IPS-20b (cell line): ENCODE measurements at regions not wholly inside any gene's neighbourhood (a gene's known extent, or its start where the extent isn't known, plus 50 kb on each side); places are given as distances from the start of the nearest gene placed in this dataset.
"Not testable (repeated sequence)": the region's sequence is repeated elsewhere in the genome, so short reads cannot be mapped to it uniquely, and the experiment has no call there.

Experiments used
- H3K27ac ChIP-seq: one replicate; pipeline ENCODE4 v1.5.1; 2013; ENCODE audit warnings: low read length
- H3K27me3 ChIP-seq: 2 replicates; pipeline ENCODE4 v1.6.1; 2013; ENCODE audit warnings: mild to moderate bottlenecking, low read length, inconsistent platforms; ENCODE audit not compliant: insufficient read depth
- H3K36me3 ChIP-seq: 2 replicates; pipeline ENCODE4 v1.6.1; 2013; ENCODE audit warnings: low read depth, mild to moderate bottlenecking, inconsistent platforms, low read length, moderate library complexity; ENCODE audit not compliant: insufficient read depth
- H3K4me1 ChIP-seq: 2 replicates; pipeline ENCODE4 v1.6.1; 2013; ENCODE audit warnings: mild to moderate bottlenecking, control low read depth, inconsistent platforms, low read length, moderate library complexity; ENCODE audit not compliant: insufficient read depth
- H3K4me3 ChIP-seq: 2 replicates; pipeline ENCODE4 v1.5.1; 2013; ENCODE audit warnings: mild to moderate bottlenecking, low read length, inconsistent platforms
- H3K9ac ChIP-seq: 2 replicates; pipeline ENCODE4 v1.6.1; 2013; ENCODE audit warnings: low read depth, mild to moderate bottlenecking, inconsistent platforms, low read length, moderate library complexity
- H3K9me3 ChIP-seq: 2 replicates; pipeline ENCODE4 v1.6.1; 2013; ENCODE audit warnings: mild to moderate bottlenecking, low read depth, low read length, inconsistent platforms; ENCODE audit not compliant: insufficient read depth

DNA sequence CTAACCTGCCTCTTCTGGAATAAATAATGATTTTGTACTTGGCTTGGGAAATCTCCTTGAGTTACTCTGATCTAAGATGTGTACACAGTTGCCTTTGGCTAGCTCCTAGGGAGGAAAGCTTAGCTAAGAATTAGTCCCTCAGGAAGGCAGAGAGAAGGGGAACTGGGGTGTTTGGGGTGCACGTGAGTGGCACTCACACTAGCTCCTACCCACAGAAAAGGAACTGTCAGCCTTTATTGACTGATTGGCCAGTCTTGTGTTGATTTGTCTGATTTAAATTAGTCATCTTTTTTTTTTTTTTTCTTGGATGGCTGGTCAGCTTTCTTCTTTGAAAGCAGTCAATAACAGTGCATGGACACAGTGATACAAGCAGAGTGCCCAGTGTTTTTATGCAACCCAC, 107.7 kb downstream of the DMRT2 start:
- Histone ChIP-seq H3K9me3 (no peaks in the 10 kb centered on the region), H3K9ac (no peak overlapping the region), H3K4me3 (no peak overlapping the region), H3K27me3 (no peaks in the 10 kb centered on the region), H3K4me1 (no peaks in the 10 kb centered on the region), H3K36me3 (no peaks in the 10 kb centered on the region), H3K27ac (no peak overlapping the region)

DNA sequence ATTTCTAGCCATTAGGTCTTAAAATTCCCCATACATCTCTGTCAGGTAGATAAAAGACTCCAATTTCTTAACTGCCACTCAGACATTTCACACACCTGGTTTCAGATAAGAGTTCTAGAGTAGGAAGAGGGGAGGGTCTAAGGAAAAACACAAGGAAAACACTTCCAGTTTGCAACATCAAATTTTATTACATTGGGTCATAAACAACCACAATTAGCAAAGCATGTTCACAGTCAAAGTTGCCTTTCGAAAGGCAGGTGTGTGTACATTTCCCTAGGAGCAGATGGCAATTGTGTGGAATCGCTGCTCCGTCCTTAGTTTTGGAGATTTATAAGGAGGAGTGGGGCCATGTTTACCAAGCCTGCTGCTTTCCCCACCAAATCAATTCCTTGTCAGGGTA, 120.8 kb downstream of the DMRT2 start:
- no peaks in the 10 kb centered on the region for H3K4me1 ChIP-seq
- H3K36me3 ChIP-seq: no peaks in the 10 kb centered on the region
- H3K27me3 ChIP-seq: no peaks in the 10 kb centered on the region
- peaks cover 7% of the 10 kb centered on the region; the same call in 1 of the 2 replicates for H3K9me3 ChIP-seq
- H3K4me3 ChIP-seq: no peak overlapping the region
- H3K9ac ChIP-seq: no peak overlapping the region
- no peak overlapping the region for H3K27ac ChIP-seq

DNA sequence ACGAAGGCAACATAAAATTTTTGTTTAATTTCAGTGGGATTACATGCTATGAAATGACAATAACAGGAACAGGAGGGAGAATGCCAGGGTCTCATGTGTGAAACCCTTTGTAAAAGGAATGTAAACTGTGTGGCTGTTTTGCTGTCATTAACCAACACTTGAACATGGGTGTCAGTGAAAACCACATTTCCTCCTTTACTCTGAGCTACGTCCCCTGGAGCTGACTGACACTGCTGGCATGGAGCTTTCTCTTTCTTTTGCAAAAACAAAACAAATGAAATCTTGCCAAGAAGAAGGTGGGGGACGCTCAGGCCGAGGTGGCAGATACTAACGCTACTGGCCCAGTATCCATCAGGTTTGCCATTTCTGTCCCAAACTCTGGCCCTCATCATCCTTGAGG, 121.4 kb downstream of the DMRT2 start:
- Histone ChIP-seq H3K4me3 (no peak overlapping the region), H3K9me3 (peaks cover 7% of the 10 kb centered on the region; the same call in 1 of the 2 replicates), H3K36me3 (no peaks in the 10 kb centered on the region), H3K27me3 (no peaks in the 10 kb centered on the region), H3K9ac (no peak overlapping the region), H3K4me1 (no peaks in the 10 kb centered on the region), H3K27ac (no peak overlapping the region)

DNA sequence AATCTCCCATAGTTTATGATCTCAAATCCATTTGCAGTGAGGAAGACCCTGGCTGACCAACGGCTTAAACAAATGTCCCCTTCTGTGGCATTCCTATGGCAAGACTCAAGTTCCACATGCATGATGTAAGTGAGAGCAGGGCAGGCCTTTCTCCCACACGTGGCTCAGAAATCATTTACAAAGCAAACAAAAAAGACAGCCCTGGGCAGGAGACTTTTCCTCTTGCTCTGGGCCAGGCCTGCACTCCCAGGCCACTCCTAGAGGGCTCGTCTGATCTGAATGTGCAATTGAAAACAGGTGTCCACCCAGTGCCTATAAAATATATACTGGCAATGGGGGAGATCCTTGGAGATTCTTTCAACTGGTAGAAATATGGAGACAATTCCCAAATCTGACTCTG, 123.1 kb downstream of the DMRT2 start:
- no peak overlapping the region for H3K4me3 ChIP-seq
- H3K9ac ChIP-seq: no peak overlapping the region
- no peaks in the 10 kb centered on the region for H3K4me1 ChIP-seq
- no peaks in the 10 kb centered on the region for H3K36me3 ChIP-seq
- H3K27ac ChIP-seq: no peak overlapping the region
- no peaks in the 10 kb centered on the region for H3K27me3 ChIP-seq
- H3K9me3 ChIP-seq: peaks cover 4% of the 10 kb centered on the region; the same call in 1 of the 2 replicates

GRCh38 chr9:1173993-1174392, 123.8 kb downstream of the DMRT2 start:
- H3K27me3 ChIP-seq: no peaks in the 10 kb centered on the region
- H3K27ac ChIP-seq: no peak overlapping the region
- no peaks in the 10 kb centered on the region for H3K36me3 ChIP-seq
- no peaks in the 10 kb centered on the region for H3K4me1 ChIP-seq
- no peak overlapping the region for H3K9ac ChIP-seq
- no peaks in the 10 kb centered on the region for H3K9me3 ChIP-seq
- no peak overlapping the region for H3K4me3 ChIP-seq

GRCh38 chr9:1179366-1179765, 129.2 kb downstream of the DMRT2 start:
- no peaks in the 10 kb centered on the region for H3K9me3 ChIP-seq
- H3K4me1 ChIP-seq: no peaks in the 10 kb centered on the region

GRCh38 chr9:1184146-1184545, 134.0 kb downstream of the DMRT2 start:
- Histone ChIP-seq H3K36me3 (no peaks in the 10 kb centered on the region), H3K27me3 (no peaks in the 10 kb centered on the region), H3K27ac (no peak overlapping the region), H3K4me3 (no peak overlapping the region), H3K9me3 (peaks cover 17% of the 10 kb centered on the region), H3K4me1 (no peaks in the 10 kb centered on the region), H3K9ac (no peak overlapping the region)

More at GRCh38 chr9:1179366-1179765, 129.2 kb downstream of the DMRT2 start:
- H3K9ac ChIP-seq: no peak overlapping the region
- H3K4me3 ChIP-seq: no peak overlapping the region
- no peaks in the 10 kb centered on the region for H3K36me3 ChIP-seq
- H3K27me3 ChIP-seq: no peaks in the 10 kb centered on the region
- no peak overlapping the region for H3K27ac ChIP-seq

GRCh38 chr9:1187137-1187536, 137.0 kb downstream of the DMRT2 start:
- not testable (repeated sequence) for H3K27me3 ChIP-seq, H3K27ac ChIP-seq, H3K4me3 ChIP-seq, H3K4me1 ChIP-seq, H3K36me3 ChIP-seq, H3K9ac ChIP-seq
- H3K9me3 ChIP-seq: peaks cover 17% of the 10 kb centered on the region

- not testable (repeated sequence) for H3K27ac ChIP-seq, H3K4me3 ChIP-seq, H3K9ac ChIP-seq, H3K9me3 ChIP-seq, H3K4me1 ChIP-seq, H3K36me3 ChIP-seq, H3K27me3 ChIP-seq
Measured at GRCh38 chr9:1195636-1196035, 145.5 kb downstream of the DMRT2 start.

DNA sequence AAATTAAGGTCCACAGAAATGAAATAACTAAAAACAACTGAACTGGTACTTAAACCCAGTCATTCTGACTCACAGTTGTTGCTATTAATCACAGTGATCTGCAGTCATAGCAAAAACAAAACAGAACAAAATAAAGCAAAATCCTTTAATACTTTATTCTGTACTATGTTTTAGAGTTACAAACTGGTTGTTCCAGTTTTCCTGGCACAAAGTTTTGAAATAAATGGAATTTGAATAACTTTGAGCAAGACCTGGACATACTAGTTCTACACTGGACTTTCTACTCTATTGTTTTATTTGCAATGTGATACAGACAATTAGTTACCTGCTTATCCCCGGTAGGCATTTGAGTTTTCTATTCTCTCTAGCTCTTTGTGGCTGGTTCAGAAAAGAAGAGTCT, 147.9 kb downstream of the DMRT2 start:
- no peaks in the 10 kb centered on the region for H3K36me3 ChIP-seq
- H3K4me1 ChIP-seq: peaks cover 3% of the 10 kb centered on the region; the same call in 1 of the 2 replicates
- peaks cover 7% of the 10 kb centered on the region; the same call in 1 of the 2 replicates for H3K9me3 ChIP-seq
- no peak overlapping the region for H3K27ac ChIP-seq
- no peak overlapping the region for H3K9ac ChIP-seq
- no peaks in the 10 kb centered on the region for H3K27me3 ChIP-seq
- no peak overlapping the region for H3K4me3 ChIP-seq

- Histone ChIP-seq H3K27me3 (no peaks in the 10 kb centered on the region), H3K4me3 (no peak overlapping the region), H3K9ac (no peak overlapping the region), H3K4me1 (peaks cover 3% of the 10 kb centered on the region; the same call in 1 of the 2 replicates), H3K27ac (no peak overlapping the region), H3K9me3 (peaks cover 5% of the 10 kb centered on the region; the same call in 1 of the 2 replicates), H3K36me3 (no peaks in the 10 kb centered on the region)
Measured at GRCh38 chr9:1200847-1201251, 150.7 kb downstream of the DMRT2 start.

- Histone ChIP-seq H3K36me3 (no peaks in the 10 kb centered on the region), H3K9ac (no peak overlapping the region), H3K9me3 (peaks cover 1% of the 10 kb centered on the region; the same call in 1 of the 2 replicates), H3K27ac (no peak overlapping the region), H3K27me3 (no peaks in the 10 kb centered on the region), H3K4me1 (peaks cover 3% of the 10 kb centered on the region; the same call in 1 of the 2 replicates), H3K4me3 (no peak overlapping the region)
Measured at GRCh38 chr9:1201262-1201661, 151.1 kb downstream of the DMRT2 start.
